Lung (tissue), 11 donors: ENCODE measurements at regions not wholly inside any gene's neighbourhood (a gene's known extent, or its start where the extent isn't known, plus 50 kb on each side); places are given as distances from the start of the nearest gene placed in this dataset.

Experiments used
- ATAC-seq: fragments of 200-7000 bp; cut with Tn5 transposase; one replicate; pipeline ENCODE4 v1.9.1; 2020; ENCODE audit warnings: moderate number of reproducible peaks; ENCODE audit not compliant: insufficient read depth, low FRiP score
- DNase-seq, 3 donors: peaks; one replicate each; pipeline ENCODE4 v3.0.0-alpha.2; 2013 to 2017
- H3K27ac ChIP-seq, 2 donors: one replicate each; pipeline ENCODE4 v1.5.1; 2013; ENCODE audit warnings: mild to moderate bottlenecking in 2 of 2, moderate library complexity in 2 of 2, control low read depth in 1 of 2, inconsistent platforms in 1 of 2, low read depth in 1 of 2, low read length in 1 of 2
- H3K27me3 ChIP-seq, 3 donors: one replicate each; pipeline ENCODE4 v1.5.1; 2013; ENCODE audit warnings: low read length in 2 of 3; ENCODE audit not compliant: control insufficient read depth in 3 of 3, insufficient read depth in 3 of 3
- H3K36me3 ChIP-seq, 4 donors: one replicate each; pipeline ENCODE4 v1.5.1; 2013; ENCODE audit warnings: low read length in 4 of 4, mild to moderate bottlenecking in 1 of 4, moderate library complexity in 1 of 4; ENCODE audit not compliant: control insufficient read depth in 4 of 4, insufficient read depth in 4 of 4
- H3K4me1 ChIP-seq, 5 donors: one replicate each; pipeline ENCODE4 v1.5.1; 2013; ENCODE audit warnings: low read length in 5 of 5, mild to moderate bottlenecking in 2 of 5, moderate library complexity in 1 of 5; ENCODE audit not compliant: control insufficient read depth in 5 of 5, insufficient read depth in 5 of 5
- H3K4me3 ChIP-seq: one replicate; pipeline ENCODE4 v1.5.1; 2013; ENCODE audit warnings: mild to moderate bottlenecking, control low read depth, moderate library complexity
- H3K9ac ChIP-seq, 2 donors: one replicate each; pipeline ENCODE4 v1.5.1; 2013; ENCODE audit warnings: low read length in 2 of 2, control low read depth in 1 of 2; ENCODE audit not compliant: insufficient read depth in 1 of 2
- H3K9me3 ChIP-seq, 4 donors: one replicate each; pipeline ENCODE4 v1.5.1; 2013; ENCODE audit warnings: low read length in 3 of 4, mild to moderate bottlenecking in 1 of 4, moderate library complexity in 1 of 4; ENCODE audit not compliant: control insufficient read depth in 4 of 4, insufficient read depth in 3 of 4
- CTCF ChIP-seq: IDR thresholded peaks from 2 replicates; pipeline ENCODE4 v1.5.1; 2012; ENCODE audit warnings: mild to moderate bottlenecking; ENCODE audit errors: control extremely low read depth, extremely low read depth
- WGBS, 2 donors: extraction: QIAGEN DNeasy Blood & Tissue Kit; methylation state at CpG; one replicate each; pipeline ENCODE4 v1.1.7; 2013; 5-methylcytosine and 5-hydroxymethylcytosine counted together
- donor health status: control.
- donor health status: control.
- donor health status: Bipolar disorder and iron deficiency.
- donor health status: healthy.
- donor health status: DM: yes; HTN: yes; CAD: no.

- H3K9me3 ChIP-seq, result no peaks in the 10 kb centered on the region
- H3K27me3 ChIP-seq, result peaks cover 0 to 6% (median 0%) of the 10 kb centered on the region in 3 donors
- no peak overlapping the region for H3K27ac ChIP-seq
- H3K9ac ChIP-seq, result no peak overlapping the region
- H3K4me3 ChIP-seq, result no peak overlapping the region
- TF ChIP-seq CTCF, result no peak
- no peak for ATAC-seq
- H3K36me3 ChIP-seq, result no peaks in the 10 kb centered on the region
- H3K4me1 ChIP-seq, result no peaks in the 10 kb centered on the region
- DNase-seq, result no peak
Measured at GRCh38 chrX:99010957-99011356, 1399.1 kb downstream of the PCDH19 start.

GRCh38 chrX:99001286-99001685, 1408.8 kb downstream of the PCDH19 start:
- Histone ChIP-seq H3K9ac (no peak overlapping the region), H3K9me3 (no peaks in the 10 kb centered on the region), H3K36me3 (no peaks in the 10 kb centered on the region), H3K4me1 (no peaks in the 10 kb centered on the region), H3K27me3 (no peaks in the 10 kb centered on the region), H3K4me3 (no peak overlapping the region), H3K27ac (no peak overlapping the region)
- DNase-seq (no peak), ATAC-seq (no peak)
- WGBS, 2 donors, result 19 to 42% methylated on average over 1 of the region's 1 CpG
- TF ChIP-seq CTCF, result no peak

GRCh38 chrX:98962996-98963395, 1447.1 kb downstream of the PCDH19 start:
- 62 to 83% methylated on average over 2 of the region's 2 CpGs for WGBS, 2 donors
- Histone ChIP-seq H3K9me3 (no peaks in the 10 kb centered on the region), H3K9ac (no peak overlapping the region), H3K4me1 (no peaks in the 10 kb centered on the region), H3K4me3 (no peak overlapping the region), H3K27me3 (peaks cover 0 to 19% (median 0%) of the 10 kb centered on the region in 3 donors), H3K36me3 (no peaks in the 10 kb centered on the region), H3K27ac (no peak overlapping the region)
- ATAC-seq (no peak), DNase-seq (no peak)
- no peak for TF ChIP-seq CTCF

GRCh38 chrX:98956014-98956413, 1454.1 kb downstream of the PCDH19 start:
- no peak for TF ChIP-seq CTCF
- H3K4me1 ChIP-seq, result no peaks in the 10 kb centered on the region
- DNase-seq (no peak), ATAC-seq (no peak)
- no peak overlapping the region for H3K9ac ChIP-seq
- no peak overlapping the region for H3K4me3 ChIP-seq
- no peak overlapping the region for H3K27ac ChIP-seq
- peaks cover 0 to 3% (median 0%) of the 10 kb centered on the region in 3 donors for H3K27me3 ChIP-seq
- H3K9me3 ChIP-seq, result peaks cover 0 to 7% (median 0%) of the 10 kb centered on the region in 4 donors
- H3K36me3 ChIP-seq, result no peaks in the 10 kb centered on the region
- 47 to 74% methylated on average over 2 of the region's 2 CpGs for WGBS, 2 donors
